IPS-18c (cell line): ENCODE measurements at regions not wholly inside any gene's neighbourhood (a gene's known extent, or its start where the extent isn't known, plus 50 kb on each side); places are given as distances from the start of the nearest gene placed in this dataset.

ENCODE experiments used
- H3K4me3 ChIP-seq: 2 replicates; pipeline ENCODE4 v1.7.0; 2013; ENCODE audit warnings: low read depth, mild to moderate bottlenecking, low read length, moderate library complexity; ENCODE audit not compliant: insufficient read depth
- H3K9me3 ChIP-seq: one replicate; pipeline ENCODE4 v1.6.1; 2013; ENCODE audit warnings: mild to moderate bottlenecking, low read length, moderate library complexity; ENCODE audit not compliant: control insufficient read depth, insufficient read depth

DNA sequence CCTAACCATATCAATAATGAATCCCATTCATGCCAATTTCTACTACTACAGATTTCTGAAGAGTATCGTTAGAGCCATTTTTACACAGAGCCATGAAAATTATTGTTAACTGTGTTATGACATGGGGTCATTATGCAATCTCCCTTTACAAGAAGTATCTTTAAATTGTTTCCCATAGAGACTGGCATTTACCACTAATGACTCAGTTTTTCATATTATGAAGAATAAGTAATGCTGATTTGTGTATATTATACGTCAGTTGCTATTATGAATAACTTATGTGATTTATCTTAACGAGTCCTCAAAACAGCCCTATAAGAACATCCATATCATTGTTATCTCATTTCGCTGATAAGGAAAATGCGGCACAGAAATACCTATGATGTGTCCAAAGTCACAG lies 173.8 kb downstream of the KCNJ2 start:
- no peak overlapping the region for H3K4me3 ChIP-seq
- no peaks in the 10 kb centered on the region for H3K9me3 ChIP-seq

DNA sequence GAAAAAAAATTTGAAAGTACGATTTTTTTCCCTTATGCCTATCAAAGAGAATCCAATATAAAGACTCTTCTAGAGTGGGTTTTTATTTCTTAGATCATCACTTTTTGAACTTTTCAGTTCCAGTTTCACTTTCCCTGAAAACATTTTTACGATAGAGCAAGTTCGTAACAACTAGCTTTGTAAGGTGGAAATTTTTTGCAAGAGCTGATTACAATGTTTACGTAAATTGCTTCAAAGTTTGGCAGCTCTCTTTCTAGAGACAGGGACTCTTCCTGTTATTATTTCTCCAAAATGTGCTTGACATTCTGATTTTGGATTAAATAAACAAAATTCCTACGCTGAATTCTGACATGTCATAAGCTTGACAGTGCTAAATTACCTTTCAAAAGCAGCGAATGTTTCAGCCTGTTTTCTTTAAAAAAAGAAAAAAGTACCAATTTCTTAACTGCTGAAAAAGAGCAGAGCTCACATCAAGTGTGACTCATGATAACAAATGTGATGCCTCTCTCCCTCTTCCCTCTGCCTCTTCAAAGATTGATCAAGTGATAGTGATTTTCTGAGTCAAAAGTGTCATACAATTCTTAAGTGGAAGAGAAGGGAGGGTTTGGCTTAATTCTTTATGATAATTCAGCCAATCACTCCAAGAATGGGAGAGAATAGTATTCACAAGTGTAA lies 175.2 kb downstream of the KCNJ2 start:
- Histone ChIP-seq H3K4me3 (no peak overlapping the region), H3K9me3 (no peaks in the 10 kb centered on the region)

DNA sequence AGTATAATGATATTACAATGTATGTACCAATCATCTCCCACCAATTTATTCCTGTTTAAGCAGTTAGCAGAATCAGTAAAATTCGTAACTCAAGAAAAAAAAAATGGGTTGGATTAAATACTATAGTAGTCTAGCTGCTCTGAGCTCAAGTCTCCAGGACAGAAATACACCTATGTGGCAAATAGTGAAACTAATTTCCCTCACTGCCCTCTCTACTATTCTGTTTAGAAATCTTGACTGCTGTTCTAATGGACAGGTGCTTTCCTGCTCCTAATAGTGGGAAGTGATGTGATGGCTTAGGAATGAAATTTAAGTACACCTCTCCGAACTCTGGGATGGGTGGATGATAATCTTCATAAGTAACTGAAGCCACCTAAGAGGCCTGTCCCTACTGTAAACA lies 175.7 kb downstream of the KCNJ2 start:
- no peaks in the 10 kb centered on the region for H3K9me3 ChIP-seq
- no peak overlapping the region for H3K4me3 ChIP-seq

DNA sequence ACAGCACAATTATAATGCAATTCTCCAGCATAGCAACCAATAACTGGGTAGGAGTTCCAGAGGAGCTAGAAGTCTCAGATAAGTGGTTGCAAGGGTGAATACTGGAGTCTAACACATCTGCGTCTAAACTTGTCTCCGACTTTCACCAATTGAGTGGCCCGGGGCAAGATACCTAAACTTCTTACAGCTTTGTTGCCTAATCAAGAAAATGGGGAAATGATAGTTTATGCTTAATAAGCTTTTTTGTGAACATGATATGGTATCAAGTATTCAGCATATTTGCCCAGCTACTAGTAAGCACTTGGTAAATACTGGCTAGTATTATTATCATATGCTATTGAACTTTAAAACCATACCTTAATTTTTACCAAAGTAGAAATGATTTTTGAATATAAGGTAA lies 183.5 kb downstream of the KCNJ2 start:
- no peak overlapping the region for H3K4me3 ChIP-seq
- H3K9me3 ChIP-seq = no peaks in the 10 kb centered on the region

DNA sequence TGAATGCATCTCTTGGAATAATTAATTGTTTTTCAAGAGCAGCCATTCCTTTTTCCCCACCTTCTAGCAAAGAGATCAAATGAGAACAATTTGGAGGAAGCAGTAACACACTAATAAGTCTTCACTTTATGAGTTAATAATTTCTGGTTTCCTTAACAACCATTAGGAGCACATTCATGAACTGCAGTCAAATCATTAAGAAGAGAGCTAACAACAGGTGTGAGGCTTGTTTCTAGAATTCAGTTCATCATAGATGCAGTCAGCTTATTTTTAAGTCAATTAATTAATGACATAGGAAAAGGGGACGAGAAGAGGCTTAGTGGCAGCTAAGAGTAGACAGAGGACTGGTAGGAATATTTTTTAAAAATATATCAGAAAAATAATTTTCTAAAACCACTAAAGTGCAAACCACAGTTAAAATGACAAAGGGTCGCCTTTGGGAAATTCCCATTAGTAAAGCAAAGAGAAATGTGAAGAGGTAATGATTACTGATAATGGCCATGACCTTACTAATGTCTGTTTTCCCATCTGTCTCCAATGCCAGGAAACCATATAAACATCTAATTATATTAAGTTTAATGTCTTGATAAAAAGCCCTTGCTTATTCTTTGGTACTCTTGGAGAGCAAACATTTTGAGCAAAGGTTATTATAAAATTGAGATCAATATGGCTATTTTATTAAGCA lies 184.2 kb downstream of the KCNJ2 start:
- no peaks in the 10 kb centered on the region for H3K9me3 ChIP-seq

DNA sequence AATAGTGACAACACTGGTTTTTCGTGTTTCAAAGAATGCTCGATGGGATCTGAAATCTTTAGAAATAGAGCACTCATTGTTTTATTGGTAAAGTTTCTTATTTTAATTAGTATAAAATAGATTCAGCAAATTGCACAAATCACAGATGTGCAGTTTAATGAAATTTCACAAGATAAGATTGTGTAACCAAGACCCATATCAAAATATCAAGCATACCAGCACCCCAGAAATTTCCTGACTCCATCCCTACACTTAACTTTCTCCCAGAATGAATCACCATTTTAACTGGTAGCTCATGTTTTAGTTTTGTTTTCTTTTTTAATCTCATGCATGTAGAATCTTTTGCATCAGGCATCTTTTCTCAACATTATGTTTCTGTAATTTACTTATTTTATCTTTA lies 185.9 kb downstream of the KCNJ2 start:
- Histone ChIP-seq H3K4me3 (no peak overlapping the region), H3K9me3 (no peaks in the 10 kb centered on the region)

More for the DNA sequence above, 184.2 kb downstream of the KCNJ2 start:
- H3K4me3 ChIP-seq = no peak overlapping the region

DNA sequence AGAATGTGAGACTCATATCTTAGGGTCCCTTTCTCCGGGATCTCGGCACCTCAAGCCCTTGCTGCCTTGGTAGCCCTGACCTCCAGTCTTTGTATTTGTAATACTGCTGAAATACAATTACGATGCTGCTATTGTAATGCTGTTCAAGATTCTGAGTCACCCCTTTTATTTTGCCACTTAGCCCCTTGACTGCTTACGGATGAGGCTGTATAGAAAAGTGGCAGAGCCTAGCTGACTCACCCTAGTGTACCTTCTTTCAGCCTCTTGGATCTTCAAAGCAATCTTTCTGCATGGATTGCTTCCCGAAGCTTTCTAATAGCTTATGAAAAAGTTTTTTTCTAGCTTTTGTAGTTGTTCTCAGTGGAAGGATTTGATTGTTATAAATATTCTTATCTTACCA lies 187.9 kb downstream of the KCNJ2 start:
- no peak overlapping the region for H3K4me3 ChIP-seq
- H3K9me3 ChIP-seq = no peaks in the 10 kb centered on the region

DNA sequence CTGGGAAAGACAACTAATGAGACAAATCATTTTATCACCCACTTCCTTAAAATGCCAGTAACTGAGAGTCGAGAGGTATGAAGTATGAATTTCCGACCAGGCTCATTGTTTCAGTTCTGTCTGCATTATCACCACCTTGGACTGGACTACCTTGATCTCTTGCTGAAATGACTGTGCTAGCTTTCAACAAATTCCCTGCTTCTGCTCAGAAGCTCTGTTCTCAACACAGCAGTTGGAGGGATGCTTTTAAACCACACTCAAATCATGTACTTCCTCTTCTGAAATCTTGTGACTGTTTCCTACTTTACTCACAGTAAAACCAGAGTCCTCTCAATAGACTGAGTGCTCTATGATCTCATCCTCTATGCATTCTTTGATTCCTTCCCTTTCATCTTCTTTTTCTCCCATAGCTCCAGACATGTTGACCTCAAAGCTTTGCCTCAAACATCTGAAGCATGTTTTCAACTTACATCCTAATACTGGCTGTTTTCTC lies 195.8 kb downstream of the KCNJ2 start:
- Histone ChIP-seq H3K9me3 (no peaks in the 10 kb centered on the region), H3K4me3 (no peak overlapping the region)

DNA sequence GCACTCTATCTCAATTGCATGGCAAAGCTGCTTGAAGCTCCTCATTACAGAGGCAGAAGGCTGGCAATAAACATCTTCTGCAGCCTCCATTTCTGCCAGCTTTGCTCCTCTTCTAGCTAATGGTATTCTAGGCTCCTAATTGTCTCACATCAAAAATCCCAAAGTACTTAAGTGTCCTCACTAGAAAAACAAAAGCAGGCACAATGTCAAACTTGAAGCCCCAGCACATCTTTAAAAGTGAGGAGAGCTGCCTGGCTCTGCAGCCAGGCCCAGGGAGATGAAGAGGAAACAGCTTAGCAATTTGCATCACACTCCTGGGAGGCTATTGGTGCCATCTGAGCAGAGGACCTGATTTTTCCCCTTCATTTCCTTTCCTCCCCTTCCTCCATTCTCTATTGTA lies 197.1 kb downstream of the KCNJ2 start:
- Histone ChIP-seq H3K4me3 (no peak overlapping the region), H3K9me3 (no peaks in the 10 kb centered on the region)

DNA sequence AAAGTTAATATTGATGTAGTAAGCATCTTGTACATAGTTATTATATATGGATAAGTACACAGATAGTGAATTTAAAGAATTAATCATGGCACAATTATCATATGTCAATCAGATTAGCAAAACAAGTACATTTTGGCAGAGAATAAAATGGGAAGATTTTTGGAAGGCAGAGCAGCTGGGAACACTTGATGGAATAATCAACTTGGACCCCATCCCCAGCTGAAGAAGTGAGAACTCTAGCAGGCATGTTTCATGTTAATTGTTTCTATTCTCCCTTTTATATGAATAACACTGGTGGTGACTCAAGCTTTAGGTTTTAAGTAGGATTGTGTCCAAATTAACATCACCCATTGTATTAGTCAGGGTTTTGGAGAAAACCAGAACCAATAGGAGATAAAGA lies 198.7 kb downstream of the KCNJ2 start:
- H3K4me3 ChIP-seq = no peak overlapping the region
- H3K9me3 ChIP-seq = no peaks in the 10 kb centered on the region

DNA sequence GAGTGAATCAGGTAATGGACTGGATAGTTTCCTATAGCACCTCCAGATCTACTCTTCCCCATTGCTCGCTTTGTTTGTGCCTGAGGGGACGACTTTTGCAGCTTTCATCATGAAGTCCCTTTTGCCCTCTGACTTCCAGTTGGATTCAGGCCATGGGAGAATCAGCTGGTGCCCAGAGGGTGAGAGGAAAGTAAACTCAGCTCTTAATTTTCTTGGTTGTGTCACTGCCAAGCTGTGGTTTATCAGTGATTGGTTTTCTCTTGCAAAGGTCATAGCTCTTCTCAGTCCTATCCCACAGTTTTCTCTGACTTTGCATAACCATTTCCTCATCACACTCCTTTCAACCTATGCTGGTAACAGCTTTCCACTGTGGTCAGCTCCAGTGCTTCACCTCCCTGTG lies 200.1 kb downstream of the KCNJ2 start:
- no peaks in the 10 kb centered on the region for H3K9me3 ChIP-seq
- no peak overlapping the region for H3K4me3 ChIP-seq

DNA sequence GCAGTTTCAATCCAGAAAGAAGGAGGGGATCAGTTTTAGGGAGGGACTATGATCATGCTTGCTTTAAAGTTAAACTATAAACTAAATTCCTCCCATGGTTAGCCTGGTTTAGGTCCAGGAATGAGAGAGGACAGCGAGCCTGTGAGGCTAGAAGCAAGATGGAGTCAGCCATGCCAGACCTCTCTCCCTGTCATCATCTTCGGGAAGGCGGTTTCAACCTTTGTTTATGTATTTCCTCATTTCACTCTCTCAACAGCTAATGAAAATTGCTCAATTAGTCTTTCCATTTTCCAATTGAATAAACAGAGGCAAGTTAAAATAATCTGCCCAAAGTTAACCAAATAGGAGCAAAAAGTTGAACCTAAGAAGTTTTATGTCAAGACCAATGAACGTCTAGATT lies 201.5 kb downstream of the KCNJ2 start:
- Histone ChIP-seq H3K9me3 (no peaks in the 10 kb centered on the region), H3K4me3 (no peak overlapping the region)

DNA sequence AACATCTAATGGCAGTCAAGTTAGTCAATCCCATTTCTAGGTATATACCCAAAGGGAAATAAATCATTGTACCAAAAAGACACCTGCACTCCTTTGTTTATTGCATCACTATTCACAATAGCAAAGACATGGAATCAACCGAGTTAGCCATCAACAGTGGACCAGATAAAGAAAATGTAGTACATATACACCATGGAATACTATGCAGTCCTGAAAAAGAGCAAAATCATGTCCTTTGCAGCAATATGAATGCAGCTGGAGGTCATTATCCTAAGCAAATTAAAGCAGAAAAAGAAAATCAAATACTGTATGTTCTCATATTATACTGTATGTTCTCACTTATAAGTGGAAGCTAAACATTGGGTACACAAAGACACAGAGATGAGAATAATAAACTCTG lies 204.0 kb downstream of the KCNJ2 start:
- Histone ChIP-seq H3K4me3 (no peak overlapping the region), H3K9me3 (no peaks in the 10 kb centered on the region)

DNA sequence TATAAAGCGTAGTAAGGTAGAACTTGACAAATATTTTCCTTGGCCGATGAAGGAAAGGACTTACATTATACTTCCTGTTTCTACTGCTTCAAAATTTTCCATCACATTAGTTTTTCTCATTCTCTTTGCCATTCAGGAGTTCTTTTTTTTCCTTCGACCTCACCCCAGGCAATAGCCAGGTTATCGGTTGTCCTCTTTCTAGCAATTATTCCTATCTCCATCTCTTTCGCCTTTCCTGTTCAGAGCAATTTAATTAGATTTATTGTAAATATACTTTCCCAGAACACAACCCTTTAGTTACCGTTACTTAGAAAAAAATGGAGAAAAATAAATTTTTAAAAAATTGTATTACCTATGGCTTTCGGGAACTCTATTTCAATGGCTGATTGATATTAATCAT lies 205.2 kb downstream of the KCNJ2 start:
- no peaks in the 10 kb centered on the region for H3K9me3 ChIP-seq
- H3K4me3 ChIP-seq = no peak overlapping the region

DNA sequence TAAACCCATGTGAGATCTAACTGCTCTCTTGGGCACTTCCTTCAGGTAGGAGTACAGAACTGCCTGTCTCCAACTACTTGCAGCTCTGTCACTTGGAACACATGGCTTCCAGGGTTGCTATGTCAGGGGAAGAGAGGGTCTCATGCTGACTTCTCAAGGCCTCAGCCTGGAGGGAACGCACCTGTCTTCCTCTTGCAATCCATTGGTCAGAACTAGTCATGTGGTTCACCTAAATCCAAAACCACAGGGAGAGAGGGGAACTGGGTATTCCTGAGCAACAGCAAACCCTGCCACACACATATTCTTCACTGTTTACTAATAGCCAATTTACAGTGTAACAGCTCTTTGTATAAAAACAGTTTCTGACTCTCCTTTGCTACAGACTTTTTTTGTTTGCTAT lies 206.1 kb downstream of the KCNJ2 start:
- Histone ChIP-seq H3K4me3 (no peak overlapping the region), H3K9me3 (no peaks in the 10 kb centered on the region)

DNA sequence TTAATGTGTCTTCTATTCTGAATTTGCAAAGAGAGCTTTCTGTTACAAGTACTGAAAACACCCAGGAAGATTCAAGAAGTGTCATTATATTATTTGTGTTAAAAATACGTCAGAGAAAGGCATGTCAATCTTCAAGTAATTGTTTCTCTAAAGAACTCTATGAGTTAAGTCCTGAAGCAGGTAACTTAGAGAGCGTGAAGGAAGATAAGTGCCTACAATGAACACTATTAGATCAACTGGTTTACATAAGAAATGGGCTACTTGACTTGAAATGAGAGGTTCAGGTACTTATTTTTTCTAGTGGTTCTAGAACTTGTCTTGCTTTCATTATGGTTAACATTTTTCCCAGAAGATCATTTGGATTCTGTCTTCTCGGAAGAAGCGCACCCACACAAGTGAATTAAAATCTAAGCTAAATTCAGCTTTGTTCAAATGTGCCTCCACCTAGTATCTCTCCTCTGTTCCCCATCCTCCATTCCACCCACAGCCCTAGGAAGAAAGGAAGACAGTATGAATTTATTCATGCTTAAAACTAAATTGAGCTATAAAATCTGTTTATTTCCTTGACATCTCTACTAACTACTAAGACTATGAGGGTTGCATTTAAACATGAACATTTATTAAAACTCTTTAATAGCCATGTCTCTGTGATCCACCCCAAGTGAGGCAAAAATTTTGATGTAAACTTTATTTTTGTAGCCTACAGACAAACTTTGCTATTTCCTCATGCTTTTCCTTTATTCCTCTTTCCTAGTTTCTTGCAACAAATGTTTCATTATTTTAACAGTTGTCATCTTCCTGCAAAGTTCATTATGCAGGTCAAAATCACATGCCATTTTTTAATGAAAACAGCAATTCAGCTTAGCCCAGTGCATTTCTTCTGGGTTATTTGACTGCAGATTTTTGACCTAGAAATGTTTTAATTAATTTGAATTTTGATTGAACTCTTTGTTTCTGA lies 206.8 kb downstream of the KCNJ2 start:
- H3K4me3 ChIP-seq = no peak overlapping the region

DNA sequence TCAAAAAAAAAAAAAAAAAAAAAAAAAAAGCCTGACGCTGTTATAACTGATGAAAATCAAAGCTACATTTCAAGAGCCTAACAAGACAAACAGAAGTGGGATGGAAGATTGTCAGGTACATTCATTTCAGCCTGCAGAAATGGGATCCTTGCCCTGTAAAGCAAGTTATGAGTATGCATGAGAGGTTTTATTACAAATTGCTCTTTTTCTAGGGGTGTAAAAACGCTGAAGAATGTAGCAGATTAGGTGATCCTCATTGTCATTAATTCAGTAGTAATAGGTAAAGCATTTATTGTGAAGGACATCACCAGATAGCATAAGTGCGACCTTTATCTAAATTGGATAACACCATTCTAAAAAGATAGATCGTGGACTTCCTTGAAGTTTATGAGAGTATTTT lies 208.3 kb downstream of the KCNJ2 start:
- Histone ChIP-seq H3K9me3 (no peaks in the 10 kb centered on the region), H3K4me3 (no peak overlapping the region)

More for the DNA sequence above, 206.8 kb downstream of the KCNJ2 start:
- no peaks in the 10 kb centered on the region for H3K9me3 ChIP-seq

DNA sequence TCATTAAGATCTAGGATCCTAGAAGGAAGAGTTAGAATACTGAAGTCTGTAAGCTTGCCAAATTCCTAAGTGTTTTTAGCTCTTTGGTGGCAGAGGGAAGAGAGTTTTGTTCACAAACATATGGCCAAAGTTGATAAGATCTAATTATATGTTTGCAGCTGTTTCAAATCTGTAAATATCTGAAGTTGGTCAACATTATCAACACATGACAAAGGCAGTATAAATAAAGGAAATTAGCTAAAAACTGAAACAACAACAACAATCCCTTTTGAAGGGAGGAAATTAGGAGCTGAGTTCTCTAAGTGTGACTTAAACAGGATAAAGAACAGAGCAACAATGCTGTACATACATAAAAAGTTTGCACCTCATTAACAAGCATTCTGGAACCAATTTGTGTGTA lies 208.7 kb downstream of the KCNJ2 start:
- no peaks in the 10 kb centered on the region for H3K9me3 ChIP-seq
- no peak overlapping the region for H3K4me3 ChIP-seq
